Stimulated activated CD8-positive, alpha-beta memory T cell treated with anti-CD3 and anti-CD28 coated beads, Interleukin-12 subunit alpha, Interleukin-12 subunit beta, amount 100 ng/mL, for 1 hour (primary cell): ENCODE measurements at regions not wholly inside any gene's neighbourhood (a gene's known extent, or its start where the extent isn't known, plus 50 kb on each side); places are given as distances from the start of the nearest gene placed in this dataset.

Experiments used
- DNase-seq: peaks from one replicate; pipeline ENCODE4 v3.0.0-alpha.2; 2020; ENCODE audit warnings: low read depth

DNA sequence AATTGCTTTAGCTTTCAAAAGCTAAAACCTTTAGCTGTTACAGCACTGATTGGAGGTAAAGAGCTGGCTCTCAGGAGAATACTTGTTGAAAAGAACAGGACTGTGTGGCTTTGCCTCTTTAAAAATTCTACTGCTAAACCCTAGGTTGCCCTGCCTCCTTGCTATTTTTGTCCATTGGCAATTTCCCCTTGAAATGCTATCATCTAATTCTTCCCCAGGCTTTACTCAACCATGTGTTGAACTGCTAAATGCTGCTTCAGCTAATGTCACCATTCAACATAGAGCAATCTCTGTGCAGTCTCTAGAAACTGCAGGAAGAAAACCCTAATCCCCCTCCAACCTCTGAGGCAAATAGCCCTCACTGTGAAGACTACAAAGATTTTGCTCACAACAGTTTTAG is 203.7 kb upstream of the ARX start:
- no peak for DNase-seq

DNA sequence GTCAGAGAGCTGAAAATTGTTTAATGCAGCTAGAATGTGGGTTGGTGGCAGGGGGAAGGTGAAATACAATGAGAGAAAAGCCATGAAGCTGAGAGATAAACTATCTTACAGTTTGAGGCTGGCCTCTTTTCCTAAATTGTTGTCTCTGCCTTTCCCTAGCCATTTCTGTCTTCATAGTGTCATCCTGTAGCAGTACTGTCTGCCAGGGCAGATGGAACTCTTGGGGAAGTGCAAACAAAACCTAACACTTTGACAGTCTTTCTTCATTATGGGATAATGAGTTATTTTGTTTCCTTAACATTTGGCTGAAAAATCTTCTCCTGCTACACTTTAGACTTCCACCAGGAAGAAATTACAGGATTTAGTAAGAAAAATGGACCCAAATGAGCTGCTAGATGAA is 197.8 kb upstream of the ARX start:
- no peak for DNase-seq

DNA sequence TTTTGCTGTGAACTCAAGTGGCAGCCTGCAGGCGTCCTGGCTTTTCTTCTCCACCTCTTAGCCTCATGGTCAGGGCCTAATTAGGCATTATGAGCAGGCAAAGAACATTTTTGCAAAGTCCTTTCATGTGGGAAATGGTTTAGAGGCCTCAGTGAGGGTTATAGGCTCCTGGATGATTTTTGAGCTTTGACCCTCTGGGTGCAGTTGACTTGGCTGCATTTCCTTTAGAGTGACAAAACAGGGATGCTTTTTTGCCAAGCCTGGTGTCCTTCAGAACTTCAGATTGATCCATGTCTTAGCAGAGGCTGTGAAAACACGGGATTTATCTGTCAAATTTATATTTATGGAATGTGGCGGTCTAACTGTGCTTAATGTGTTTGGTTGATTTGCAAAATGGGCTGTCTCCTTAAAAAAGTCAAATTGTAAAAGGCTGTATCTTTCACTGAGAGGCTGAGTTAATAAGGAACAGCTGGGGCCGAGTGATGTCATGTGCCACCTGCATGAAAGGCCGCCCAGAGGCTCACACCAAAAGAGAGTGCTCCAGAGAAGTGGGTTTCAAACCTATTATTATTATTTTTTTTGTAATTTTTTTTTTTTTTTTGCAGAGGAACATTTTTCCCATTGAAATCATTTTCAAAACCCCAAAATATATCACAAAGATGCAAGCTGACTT is 192.2 kb upstream of the ARX start:
- DNase-seq, result no peak

DNA sequence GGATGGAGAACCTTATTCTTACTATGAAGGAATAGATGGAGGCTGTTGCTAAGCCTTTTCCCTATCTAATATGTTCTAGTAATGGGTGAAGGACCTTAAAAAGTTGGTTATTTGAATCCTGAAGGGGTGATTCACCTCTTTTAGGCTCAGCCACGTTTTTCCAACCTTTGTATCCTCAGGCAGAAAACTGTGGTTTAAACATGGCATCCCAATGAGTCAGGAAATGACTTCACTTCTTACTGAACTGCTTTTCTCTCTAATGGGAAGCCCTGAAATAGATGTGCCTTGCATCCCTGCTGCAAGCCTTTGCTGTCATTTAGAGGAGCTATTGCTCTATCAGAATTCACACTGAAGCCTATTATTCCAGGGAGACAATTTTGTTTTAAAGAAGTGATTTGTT is 191.0 kb upstream of the ARX start:
- no peak for DNase-seq

DNA sequence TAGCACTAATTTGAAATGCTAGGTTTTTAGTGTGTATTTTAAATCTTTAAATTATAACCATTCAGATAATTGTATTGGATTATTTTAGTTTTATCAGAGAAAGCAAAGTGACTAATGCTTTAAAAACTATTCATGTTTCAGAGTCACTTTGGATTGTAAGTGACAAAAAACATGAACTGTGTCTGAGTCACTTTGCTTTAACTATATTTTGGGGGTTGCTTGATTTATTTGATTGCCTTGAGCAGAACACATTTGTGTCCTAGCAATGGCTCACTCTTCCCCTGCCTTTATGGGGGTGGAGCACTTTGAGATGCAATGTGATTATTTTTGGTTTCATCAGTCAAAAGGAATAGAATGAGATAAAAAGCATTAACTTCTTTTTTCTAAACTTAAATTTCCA is 188.4 kb upstream of the ARX start:
- no peak for DNase-seq

DNA sequence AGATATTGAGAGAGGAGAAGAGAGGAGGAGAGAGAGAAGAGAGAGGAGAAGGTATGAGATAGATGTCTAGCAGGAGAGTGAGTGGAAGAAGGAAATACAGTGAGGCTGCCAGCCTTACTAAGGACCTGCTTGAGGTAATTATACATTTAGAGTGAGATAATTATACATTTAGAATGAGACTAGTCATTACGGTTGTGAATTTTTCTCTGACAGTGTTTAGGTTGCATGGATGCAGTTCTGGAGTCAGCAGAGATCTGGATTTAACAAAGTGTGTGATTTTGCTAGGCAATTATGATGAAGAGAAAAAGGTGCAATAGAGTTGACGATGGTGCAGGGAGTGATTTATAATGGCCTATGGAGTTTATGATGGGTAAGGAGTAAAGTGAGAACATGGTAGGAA is 187.1 kb upstream of the ARX start:
- no peak for DNase-seq

DNA sequence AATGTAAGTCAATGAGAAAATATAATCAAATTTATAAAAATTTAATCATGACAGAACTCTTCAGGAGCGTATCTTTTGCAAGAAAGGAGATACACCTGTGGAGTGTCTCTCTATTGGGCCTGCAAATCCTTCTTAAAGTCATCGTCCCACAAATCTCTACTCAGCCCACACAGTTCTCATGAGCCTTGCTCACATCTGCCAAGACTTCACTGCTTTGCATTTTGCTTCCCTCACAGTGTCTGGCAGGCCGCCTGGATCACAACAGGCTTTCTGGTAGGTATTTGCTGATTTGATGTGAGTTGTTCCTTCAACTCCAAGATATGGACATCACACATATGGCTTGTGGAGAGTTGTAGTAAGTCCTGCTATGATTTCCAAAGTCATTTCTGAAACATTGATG is 183.1 kb upstream of the ARX start:
- DNase-seq, result no peak

DNA sequence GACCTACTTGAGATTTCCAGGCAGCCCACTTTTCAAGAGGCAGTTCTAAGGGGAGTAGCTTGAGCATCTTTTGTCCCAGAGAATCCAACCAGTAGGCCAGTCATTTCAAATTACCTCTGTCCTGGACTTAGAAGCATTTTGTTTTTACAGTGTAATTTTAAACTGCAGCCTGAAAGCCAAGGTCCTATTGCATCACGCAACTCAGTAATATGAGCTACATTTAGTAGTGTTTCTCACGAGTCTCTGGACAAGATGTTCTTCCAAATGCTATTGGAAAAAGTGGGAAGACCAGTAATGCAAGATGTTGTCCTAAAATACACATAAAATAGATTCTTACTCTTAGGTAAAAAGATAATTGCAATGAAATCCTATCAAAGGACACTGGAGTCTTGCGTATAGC is 182.5 kb upstream of the ARX start:
- DNase-seq, result no peak

DNA sequence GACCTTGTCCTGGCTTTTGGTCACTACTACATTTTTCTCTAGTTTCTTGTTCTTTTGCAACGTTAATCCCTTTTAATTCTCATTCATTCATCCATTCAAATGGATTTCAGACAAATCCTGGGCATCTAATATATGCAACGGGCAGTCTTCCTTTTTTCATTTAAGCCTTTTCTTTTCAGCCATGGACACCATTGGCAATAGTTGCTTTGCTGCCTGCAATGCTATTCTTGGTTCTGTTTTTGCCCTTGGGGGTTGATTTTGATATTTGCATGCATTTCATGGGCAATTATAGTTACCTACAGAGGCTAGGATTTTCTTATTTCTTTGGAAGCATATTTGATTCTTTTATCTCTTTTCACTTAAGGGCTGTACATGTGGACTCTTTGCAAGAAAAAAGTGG is 180.5 kb upstream of the ARX start:
- DNase-seq, result no peak

DNA sequence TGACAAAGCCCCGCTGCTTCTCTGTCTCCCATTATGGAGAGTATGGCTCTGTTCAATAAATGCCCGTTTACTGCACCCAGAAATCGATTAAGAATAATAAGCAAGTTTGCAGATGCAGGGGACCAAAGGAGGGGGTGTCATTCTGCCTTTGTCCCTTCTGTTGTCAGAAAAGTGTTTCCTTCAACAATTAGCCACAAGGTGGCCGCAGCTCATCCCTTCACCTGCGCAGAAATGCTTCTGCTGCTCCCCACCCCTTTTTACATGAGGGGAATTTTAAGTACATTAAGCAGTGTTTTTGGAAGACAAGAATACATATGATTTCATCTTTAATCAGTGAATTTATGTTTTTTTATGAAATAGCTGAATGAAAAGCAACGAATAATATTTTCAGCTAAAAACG is 175.6 kb upstream of the ARX start:
- DNase-seq, result no peak

DNA sequence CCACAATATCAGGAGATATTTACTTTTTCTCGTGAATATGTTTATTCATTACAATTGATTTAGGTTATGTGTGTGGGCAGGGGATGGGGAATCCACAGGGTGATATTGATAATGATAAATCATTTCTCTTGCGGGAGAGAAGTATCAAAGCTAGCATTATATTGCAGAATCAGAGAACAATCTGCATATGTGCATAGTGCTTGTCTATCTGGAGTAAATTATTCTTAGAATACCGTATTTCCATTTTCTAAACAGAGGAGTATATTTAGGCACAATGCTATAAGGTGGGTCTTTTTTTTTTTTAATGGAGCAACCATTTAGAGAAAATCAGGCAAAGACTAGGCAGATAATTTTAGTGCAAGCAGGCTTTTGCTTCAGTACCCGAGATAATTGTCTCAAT is 166.0 kb upstream of the ARX start:
- no peak for DNase-seq

DNA sequence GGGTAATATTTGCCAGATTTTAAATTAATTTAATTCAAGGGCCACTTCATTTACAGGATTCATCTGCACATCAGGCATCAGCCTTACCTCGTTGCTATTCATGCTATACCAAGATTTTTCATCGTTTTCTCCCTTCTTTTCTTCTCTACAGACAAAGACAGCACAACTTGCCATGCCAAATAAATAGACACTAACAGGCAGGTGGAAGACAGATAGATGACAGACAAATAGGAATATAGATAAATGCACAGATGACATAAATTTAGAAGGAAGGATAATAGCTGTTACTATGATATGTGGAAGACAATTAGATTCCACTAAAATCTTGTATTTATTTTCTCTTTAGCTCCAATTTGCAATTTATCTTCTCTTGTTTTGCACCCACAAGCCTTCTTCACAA is 164.5 kb upstream of the ARX start:
- DNase-seq, result no peak

DNA sequence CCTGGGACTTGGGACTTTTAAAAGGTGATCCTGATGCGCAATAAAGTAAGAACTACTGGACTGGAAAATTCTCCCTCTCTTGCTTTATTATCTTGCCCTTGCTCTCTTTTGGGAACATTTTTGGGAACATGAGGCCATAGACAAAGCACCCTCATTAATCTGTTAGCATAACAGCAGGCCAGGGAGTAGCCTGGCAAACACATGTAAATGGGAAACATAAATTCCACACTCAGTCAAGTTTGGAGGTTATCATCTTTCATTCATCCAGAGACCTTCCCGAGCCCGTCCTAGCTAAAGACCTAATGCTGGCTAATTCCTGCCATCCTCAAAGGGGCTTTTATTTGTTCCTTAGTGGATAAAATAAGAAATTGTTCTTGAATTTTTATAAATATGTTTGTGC is 162.8 kb upstream of the ARX start:
- no peak for DNase-seq

DNA sequence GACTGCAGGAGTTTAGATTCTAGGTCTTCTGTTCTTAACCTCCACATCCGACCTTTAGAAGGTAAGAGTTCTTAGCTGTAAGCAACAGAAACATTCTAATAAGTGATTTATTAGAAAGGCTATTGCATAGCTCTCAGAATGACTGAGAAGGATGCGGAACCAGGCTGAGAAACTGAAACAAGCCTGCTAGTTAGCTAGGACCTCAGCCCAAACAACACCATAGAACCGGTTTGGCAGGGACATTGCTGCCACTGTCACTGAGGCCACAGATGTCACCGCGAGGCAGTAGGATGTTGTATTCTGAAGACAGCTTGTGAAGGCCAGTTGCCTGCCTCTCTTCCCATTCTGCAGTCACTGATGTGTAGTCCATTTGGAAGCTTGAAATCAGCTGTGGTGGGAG is 160.0 kb upstream of the ARX start:
- DNase-seq, result no peak

DNA sequence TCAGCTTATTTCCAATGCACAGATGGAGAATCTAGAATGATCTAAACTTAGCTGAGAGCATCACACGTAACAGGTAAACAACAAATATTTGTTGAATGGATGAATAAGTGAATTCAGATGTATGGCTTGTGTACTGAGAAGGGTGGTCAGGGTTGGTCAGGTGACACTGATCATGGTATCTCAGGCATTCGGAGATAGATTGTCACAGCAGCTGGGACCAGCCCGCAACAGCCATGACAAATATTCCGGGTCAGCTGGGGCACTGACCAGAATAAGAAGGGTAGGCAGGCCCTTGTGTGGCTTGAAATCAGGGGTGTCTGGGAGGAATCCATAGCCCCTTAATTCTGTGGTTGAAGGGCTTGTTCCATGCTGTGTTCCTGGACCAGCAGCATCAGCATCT is 159.4 kb upstream of the ARX start:
- DNase-seq, result no peak

DNA sequence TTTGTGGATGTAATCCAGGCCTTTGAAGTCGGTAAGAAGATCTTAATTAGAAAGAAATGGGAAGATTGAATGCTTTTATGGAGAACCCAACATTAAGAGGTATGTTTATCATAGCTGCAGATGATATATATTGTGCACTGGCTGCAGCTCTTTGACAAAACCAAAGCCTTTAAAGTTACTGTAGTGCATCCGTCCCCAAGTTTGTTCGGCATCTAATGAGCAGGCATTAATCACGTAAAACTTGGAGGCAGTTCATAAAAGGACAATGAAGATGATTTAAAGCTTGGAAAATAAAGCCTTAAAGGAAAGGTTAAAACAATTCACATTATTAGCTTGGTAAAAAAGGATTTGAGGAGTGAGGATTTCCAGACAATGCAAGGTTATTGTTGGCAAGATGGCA is 150.8 kb upstream of the ARX start:
- no peak for DNase-seq

DNA sequence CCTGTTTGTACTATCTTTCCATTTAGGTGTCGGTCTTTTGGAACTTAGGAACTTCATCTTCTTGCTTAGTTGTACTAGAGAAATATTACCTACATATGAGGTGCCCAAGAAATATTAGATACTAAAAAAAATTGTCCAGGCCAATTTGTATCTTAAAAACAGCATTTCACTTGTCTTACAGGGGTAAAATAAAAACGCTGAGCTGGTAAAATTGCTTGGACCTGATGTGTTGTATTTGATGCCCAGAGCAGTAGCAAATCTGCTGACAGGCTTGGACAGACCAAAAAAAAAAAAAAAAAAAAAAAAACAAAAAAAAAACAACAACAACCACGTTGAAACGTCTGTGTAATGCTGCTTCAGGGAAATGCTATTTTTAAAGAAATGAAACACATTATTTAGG is 150.4 kb upstream of the ARX start:
- DNase-seq, result no peak

DNA sequence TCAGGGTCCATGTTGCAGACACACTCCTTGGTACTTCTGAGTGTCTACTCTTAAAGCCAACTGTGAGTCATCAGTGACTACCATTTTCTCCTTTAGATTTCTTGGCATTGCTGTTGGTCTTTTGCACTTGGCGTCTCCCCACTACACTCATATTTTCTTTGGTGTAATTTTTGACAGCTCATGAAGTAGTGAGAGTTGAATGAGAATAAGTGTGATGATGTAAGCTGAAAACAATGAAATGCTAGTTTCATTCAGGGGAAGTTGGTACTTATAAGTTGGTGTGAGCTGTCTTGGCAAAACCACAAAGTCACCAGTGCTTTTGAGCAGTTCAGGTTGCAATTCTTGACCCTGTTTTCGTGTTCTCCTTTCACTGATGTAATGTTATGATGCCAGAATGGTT is 142.9 kb upstream of the ARX start:
- DNase-seq, result no peak

DNA sequence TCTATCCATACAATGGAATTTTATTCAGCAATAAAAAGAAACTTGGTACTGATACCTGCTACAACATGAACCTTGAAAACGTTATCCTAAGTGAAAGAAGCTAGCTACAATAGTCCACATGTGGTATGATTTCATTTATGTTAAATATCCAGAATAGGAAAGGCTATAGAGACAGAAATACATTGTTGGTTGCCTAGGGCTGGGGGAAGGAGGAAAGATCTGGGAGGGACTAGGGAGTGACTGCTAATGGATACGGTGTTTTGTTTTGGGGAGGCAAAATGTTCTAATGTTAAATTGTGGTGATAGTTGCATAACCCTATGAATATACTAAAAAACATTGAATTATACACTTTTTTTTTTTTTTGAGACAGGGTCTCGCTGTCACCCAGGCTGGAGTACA is 141.1 kb upstream of the ARX start:
- DNase-seq, result no peak

DNA sequence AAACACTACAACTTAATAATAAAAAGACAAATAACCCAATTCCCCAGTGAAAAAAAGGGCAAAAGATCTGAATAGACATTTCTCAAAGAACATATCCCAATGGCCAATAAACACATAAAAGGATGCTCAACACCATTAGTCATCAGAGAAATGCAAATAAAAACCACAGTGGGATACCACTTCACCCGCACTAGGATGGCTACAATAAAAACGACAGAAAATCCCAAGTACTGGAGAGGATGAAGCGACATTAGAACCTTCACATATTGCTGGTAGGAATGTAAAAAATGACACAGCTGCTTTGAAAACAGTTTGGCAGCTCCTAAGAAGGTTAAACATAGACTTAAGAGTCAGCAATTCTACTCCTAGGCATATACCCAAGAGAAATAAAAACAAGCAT is 140.6 kb upstream of the ARX start:
- DNase-seq, result no peak

DNA sequence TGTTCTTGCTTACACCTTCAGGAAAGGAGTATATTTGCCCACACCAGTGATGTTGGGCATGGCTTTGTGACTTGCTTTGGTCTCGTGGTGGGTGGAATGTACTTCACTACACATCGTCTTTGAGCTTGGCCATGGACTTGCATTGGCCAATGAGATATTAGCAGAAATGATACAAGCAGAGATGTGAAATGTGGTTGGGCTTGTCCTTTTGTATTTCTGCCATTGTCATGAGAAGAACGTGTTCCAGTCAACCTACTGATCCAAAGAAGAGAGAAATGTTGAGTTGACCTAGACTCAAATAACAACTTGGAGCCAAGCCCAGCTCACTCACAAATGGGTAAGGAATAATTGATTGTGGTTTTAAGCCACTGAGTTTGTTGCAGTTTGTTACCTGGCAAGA is 138.4 kb upstream of the ARX start:
- no peak for DNase-seq

DNA sequence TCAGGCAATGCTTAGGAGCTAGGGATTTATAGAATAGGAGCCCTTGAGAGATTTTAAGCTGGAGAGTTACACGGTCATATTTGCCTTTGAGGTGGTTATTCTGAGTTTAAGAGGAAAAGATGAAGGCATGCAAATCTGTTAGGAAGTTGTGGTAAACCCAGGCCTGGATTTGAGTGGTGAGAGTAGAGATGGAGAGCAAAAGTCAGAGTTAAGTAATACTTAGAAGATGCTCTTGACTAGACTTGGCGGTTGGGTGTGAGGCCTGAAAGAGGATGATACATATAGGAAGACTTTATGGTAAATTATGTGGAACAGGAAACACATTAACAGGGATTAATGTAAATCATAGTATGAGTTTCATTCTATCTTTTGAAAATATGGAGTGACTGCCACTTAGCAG is 136.0 kb upstream of the ARX start:
- no peak for DNase-seq

DNA sequence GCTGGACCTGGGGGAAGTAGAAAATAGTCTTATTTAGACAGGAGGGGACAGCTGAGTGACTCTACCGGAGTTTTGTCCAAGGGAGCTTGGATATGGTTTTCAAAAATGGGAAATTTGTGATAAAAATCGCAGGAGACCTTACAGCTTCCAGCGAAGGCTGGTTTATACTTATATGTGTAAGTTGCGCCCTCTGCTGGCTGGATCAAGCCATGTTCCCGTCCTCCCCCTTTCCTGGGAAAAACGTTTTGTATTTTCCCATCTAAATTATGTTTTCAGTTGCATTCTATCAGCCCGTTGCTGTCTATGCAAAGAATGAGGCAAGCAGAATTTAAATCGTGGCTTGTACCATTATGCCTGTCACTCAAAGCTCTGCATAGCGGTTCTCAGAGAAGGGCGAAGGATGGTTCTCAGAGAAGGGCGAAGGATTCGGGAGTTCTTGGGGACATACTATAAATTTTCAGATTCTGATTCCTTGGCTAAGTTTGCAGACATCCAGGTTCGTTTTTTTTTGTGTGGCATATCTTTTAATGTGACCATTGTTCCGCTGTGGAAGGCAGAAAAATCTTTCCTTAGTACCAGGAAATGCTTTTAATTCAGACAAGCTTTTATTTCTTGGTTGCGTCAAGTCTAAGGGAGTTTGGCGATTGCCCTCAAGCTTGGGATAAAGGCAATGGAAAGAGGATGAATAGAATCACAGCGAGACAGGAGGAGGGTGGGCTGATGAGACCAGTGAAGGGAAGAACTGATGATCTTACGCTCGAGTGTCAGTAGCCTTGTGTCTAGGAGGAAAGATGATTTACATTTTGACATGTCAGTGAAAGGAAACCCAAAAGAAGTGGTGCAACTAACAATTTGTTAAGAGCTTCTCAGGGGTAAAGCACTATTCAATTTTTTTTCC is 128.5 kb upstream of the ARX start:
- peak; percentile 15 for DNase-seq

DNA sequence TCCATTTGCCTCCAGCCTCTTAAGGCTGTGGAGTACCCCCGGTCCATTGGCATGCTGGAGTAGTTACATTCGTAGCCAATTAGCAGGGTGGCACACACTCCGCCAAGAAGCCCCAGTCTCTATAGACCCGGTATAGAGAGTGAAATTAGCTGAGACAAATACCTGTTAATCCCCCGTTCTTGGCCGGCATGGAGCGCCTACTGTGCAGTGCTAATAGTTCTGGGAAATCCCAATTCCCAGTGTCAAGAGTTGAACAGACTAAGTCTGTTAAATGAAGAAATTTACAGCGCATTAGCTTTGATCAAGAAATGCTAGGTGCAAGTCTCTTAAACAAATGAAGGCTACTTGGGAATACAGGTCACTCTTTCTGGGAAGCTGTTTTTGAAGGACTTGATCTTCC is 127.8 kb upstream of the ARX start:
- no peak for DNase-seq
